A549 (cell line): ENCODE measurements at regions not wholly inside any gene's neighbourhood (a gene's known extent, or its start where the extent isn't known, plus 50 kb on each side); places are given as distances from the start of the nearest gene placed in this dataset.
"Not testable (repeated sequence)": the region's sequence is repeated elsewhere in the genome, so short reads cannot be mapped to it uniquely, and the experiment has no call there.

Experiments used
- ATAC-seq, 2 experiments: fragments of 200-7000 bp in 1 of 2; fragments of >200 bp in 1 of 2; cut with Nextera tagmentation in 1 of 2; cut with Tn5 transposase in 1 of 2; 3 replicates each; pipeline versions ENCODE4 v1.8.0 to v1.9.1; 2018 to 2020; ENCODE audit warnings: mild to moderate bottlenecking in 1 of 2, moderate library complexity in 1 of 2
- CTCF ChIA-PET: fragments of 300-600 bp; sonication (Branson Sonifier 250); formaldehyde crosslinking; extraction: SDS; loops from one replicate; lab custom pipeline; 2021; ENCODE audit warnings: antibody characterized with exemption, inconsistent platforms; lab: Yijun Ruan, JAX
- POLR2A ChIA-PET: fragments of 350-600 bp; formaldehyde crosslinking; extraction: SDS; loops from one replicate; lab custom pipeline; 2021; ENCODE audit warnings: antibody characterized with exemption, inconsistent platforms; lab: Yijun Ruan, JAX
- DNase-seq, 2 experiments: peaks; one replicate each; pipeline versions ENCODE4 v3.0.0 to v3.0.0-alpha.2; 2011 to 2016; ENCODE audit warnings: low read depth in 1 of 2, low spot score in 1 of 2
- FAIRE-seq: peaks from 2 replicates; lab custom pipeline; 2011; peaks lifted over from hg19 to GRCh38; lab: Jason Lieb, UNC
- H3K27ac ChIP-seq, 2 experiments: fragments of >200 bp; sonication (Bioruptor Twin); formaldehyde crosslinking; 3 replicates each; pipeline ENCODE4 v1.5.1; 2016 to 2017
- H3K4me1 ChIP-seq: fragments of >200 bp; sonication (Bioruptor Twin); formaldehyde crosslinking; 3 replicates; pipeline ENCODE4 v1.6.1; 2016
- H3K4me2 ChIP-seq: fragments of >200 bp; sonication (Bioruptor Twin); formaldehyde crosslinking; 3 replicates; pipeline ENCODE4 v1.6.1; 2016
- H3K4me3 ChIP-seq: fragments of >200 bp; sonication (Bioruptor Twin); formaldehyde crosslinking; 3 replicates; pipeline ENCODE4 v1.5.1; 2016
- H3K9me3 ChIP-seq: fragments of >200 bp; sonication (Bioruptor Twin); formaldehyde crosslinking; 3 replicates; pipeline ENCODE4 v1.6.1; 2016
- CBX8 ChIP-seq: fragments of 200-600 bp; sonication (generic); IDR thresholded peaks from 2 replicates; pipeline ENCODE4 v1.6.1; 2016
- CEBPB ChIP-seq, 2 experiments: fragments of >200 bp in 1 of 2; sonication (Bioruptor Twin) in 1 of 2; formaldehyde crosslinking in 1 of 2; IDR thresholded peaks; 2 replicates each; pipeline ENCODE4 v1.6.1; 2012 to 2016
- CHD2 ChIP-seq: fragments of 150-350 bp; IDR thresholded peaks from 2 replicates; pipeline ENCODE4 v1.6.1; 2014; ENCODE audit warnings: low read length; ENCODE audit not compliant: partially characterized antibody
- CHD4 ChIP-seq: fragments of 200-600 bp; sonication (generic); IDR thresholded peaks from 2 replicates; pipeline ENCODE4 v1.6.1; 2016; ENCODE audit warnings: antibody characterized with exemption, mild to moderate bottlenecking, borderline replicate concordance
- FOSL2 ChIP-seq, 2 experiments: fragments of 450-650 bp in 1 of 2; fragments of >200 bp in 1 of 2; sonication (Bioruptor Twin) in 1 of 2; formaldehyde crosslinking; IDR thresholded peaks; 2 replicates each; pipeline versions ENCODE4 v1.5.0 to v1.6.1; 2016 to 2020; ENCODE audit warnings: mild to moderate bottlenecking in 1 of 2, moderate library complexity in 1 of 2
- FOXS1 ChIP-seq: fragments of 250-450 bp; sonication (Bioruptor Pico); IDR thresholded peaks from 2 replicates; pipeline ENCODE4 v1.5.0; 2020; ENCODE audit warnings: mild to moderate bottlenecking, moderate library complexity
- GATA3 ChIP-seq: IDR thresholded peaks from 2 replicates; pipeline ENCODE4 v1.6.1; 2012; ENCODE audit warnings: borderline replicate concordance
- HDAC2 ChIP-seq: fragments of 200-600 bp; sonication (generic); IDR thresholded peaks from 2 replicates; pipeline ENCODE4 v1.6.1; 2016
- HEYL ChIP-seq: fragments of 250-450 bp; sonication (Bioruptor Pico); IDR thresholded peaks from 2 replicates; pipeline ENCODE4 v1.8.0; 2021; ENCODE audit warnings: mild to moderate bottlenecking, moderate library complexity
- HOXB13 ChIP-seq: fragments of 250-450 bp; sonication (Bioruptor Pico); IDR thresholded peaks from 2 replicates; pipeline ENCODE4 v1.5.0; 2020; ENCODE audit warnings: low read depth, mild to moderate bottlenecking, moderate library complexity
- HOXB5 ChIP-seq: fragments of 250-450 bp; sonication (Bioruptor Pico); IDR thresholded peaks from 2 replicates; pipeline ENCODE4 v1.5.0; 2020; ENCODE audit warnings: mild to moderate bottlenecking, moderate library complexity
- JUN ChIP-seq, 2 experiments: fragments of >200 bp; sonication (Bioruptor Twin); formaldehyde crosslinking; IDR thresholded peaks; 2 replicates in 1 of 2; 3 replicates in 1 of 2; pipeline ENCODE4 v1.6.1; 2016 to 2017
- KDM5A ChIP-seq: fragments of 200-600 bp; sonication (generic); IDR thresholded peaks from 2 replicates; pipeline ENCODE4 v1.6.1; 2016; ENCODE audit warnings: antibody characterized with exemption, mild to moderate bottlenecking
- MAZ ChIP-seq: fragments of 150-350 bp; IDR thresholded peaks from 2 replicates; pipeline ENCODE4 v1.6.1; 2014; ENCODE audit warnings: antibody characterized with exemption, low read depth, low read length, borderline replicate concordance
- MYC ChIP-seq: IDR thresholded peaks from 2 replicates; pipeline ENCODE4 v1.6.1; 2012; ENCODE audit warnings: mild to moderate bottlenecking, inconsistent platforms, low read length, improper control_type of control experiment, borderline replicate concordance
- NFE2L2 ChIP-seq: fragments of 150-350 bp; conservative IDR thresholded peaks from 2 replicates; pipeline ENCODE4 v1.6.1; 2014; ENCODE audit warnings: low read length
- POLR2AphosphoS2 ChIP-seq: conservative IDR thresholded peaks from 2 replicates; pipeline ENCODE4 v1.6.1; 2012; ENCODE audit warnings: low read length, improper control_type of control experiment, inconsistent platforms
- RAD21 ChIP-seq, 2 experiments: fragments of >200 bp in 1 of 2; sonication (Bioruptor Twin) in 1 of 2; formaldehyde crosslinking in 1 of 2; IDR thresholded peaks in 1 of 2; conservative IDR thresholded peaks in 1 of 2; 2 replicates in 1 of 2; 3 replicates in 1 of 2; pipeline ENCODE4 v1.6.1; 2012 to 2018; ENCODE audit warnings: inconsistent platforms in 1 of 2
- RARB ChIP-seq: fragments of 250-450 bp; sonication (Bioruptor Pico); IDR thresholded peaks from 2 replicates; pipeline ENCODE4 v1.8.0; 2021; ENCODE audit warnings: mild to moderate bottlenecking, moderate library complexity
- RCOR1 ChIP-seq: fragments of 150-350 bp; IDR thresholded peaks from 2 replicates; pipeline ENCODE4 v1.6.1; 2014; ENCODE audit warnings: antibody characterized with exemption, low read length, low read depth
- RFX5 ChIP-seq: fragments of 450-650 bp; IDR thresholded peaks from 2 replicates; pipeline ENCODE4 v1.7.1; 2014; ENCODE audit warnings: antibody characterized with exemption, mild to moderate bottlenecking, moderate library complexity
- RNF2 ChIP-seq: fragments of 200-600 bp; sonication (generic); IDR thresholded peaks from 2 replicates; pipeline ENCODE4 v1.6.1; 2016; ENCODE audit warnings: low read depth, mild to moderate bottlenecking, antibody characterized with exemption, moderate library complexity, borderline replicate concordance
- TFCP2L1 ChIP-seq: fragments of 250-450 bp; sonication (Bioruptor Pico); IDR thresholded peaks from 2 replicates; pipeline ENCODE4 v1.5.0; 2021; ENCODE audit warnings: mild to moderate bottlenecking
- TP53 ChIP-seq: fragments of 250-450 bp; sonication (Bioruptor Pico); IDR thresholded peaks from 2 replicates; pipeline ENCODE4 v1.5.0; 2021; ENCODE audit warnings: mild to moderate bottlenecking, moderate library complexity
- ZC3H11A ChIP-seq: fragments of 450-650 bp; IDR thresholded peaks from 2 replicates; pipeline ENCODE4 v1.6.1; 2014; ENCODE audit warnings: antibody characterized with exemption, mild to moderate bottlenecking
- ZFP36 ChIP-seq: fragments of 450-650 bp; IDR thresholded peaks from 2 replicates; pipeline ENCODE4 v1.6.1; 2014; ENCODE audit warnings: borderline replicate concordance; ENCODE audit not compliant: partially characterized antibody
- ZNF302 ChIP-seq: fragments of 250-450 bp; sonication (Bioruptor Pico); IDR thresholded peaks from 2 replicates; pipeline ENCODE4 v1.9.0; 2021; ENCODE audit warnings: inconsistent platforms, mild to moderate bottlenecking, moderate library complexity
- WGBS: methylation state at CpG from one replicate; pipeline ENCODE4 v1.1.6; 2017; ENCODE audit errors: missing lambda C conversion rate; 5-methylcytosine and 5-hydroxymethylcytosine counted together
- TF ChIP-seq, protein P1 (sequence below): fragments of 200-600 bp; sonication (generic); IDR thresholded peaks from 2 replicates; pipeline ENCODE4 v1.6.1; 2016; ENCODE audit warnings: antibody characterized with exemption, mild to moderate bottlenecking, moderate library complexity
- TF ChIP-seq, protein P2 (sequence below): IDR thresholded peaks from 2 replicates; pipeline ENCODE4 v1.6.1; 2012
- TF ChIP-seq, protein P3 (sequence below): fragments of 450-650 bp; IDR thresholded peaks from 2 replicates; pipeline ENCODE4 v1.6.1; 2014; ENCODE audit warnings: antibody characterized with exemption

DNA sequence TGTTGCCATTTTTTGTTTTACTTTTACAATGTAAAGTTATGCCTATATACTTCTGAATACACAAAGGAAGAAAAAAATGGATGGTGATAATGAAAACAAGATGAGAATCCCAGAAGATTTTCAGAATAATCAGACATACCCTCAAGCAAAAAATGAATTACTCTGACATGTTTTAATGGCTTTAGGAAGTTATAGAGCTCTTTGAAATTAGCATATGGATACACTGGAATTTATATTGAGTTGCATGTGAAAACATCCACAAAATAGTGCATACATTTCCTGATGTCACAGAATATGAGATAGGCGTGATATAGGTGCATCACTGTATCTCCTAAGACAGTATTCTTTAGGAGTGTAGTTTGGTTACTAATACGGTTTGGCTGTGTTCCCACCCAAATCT is 351.3 kb downstream of the SLC7A11 start:
- DNase-seq, result no peak
- CTCF ChIA-PET, result no interaction called here
- no peak for TF ChIP-seq FOSL2 (IDR thresholded peaks at IDR 0.05)
- no peak for TF ChIP-seq FOSL2 (CRISPR knock-in tag; IDR thresholded peaks at IDR 0.05)
- TF ChIP-seq HOXB13 (CRISPR knock-in tag), result no peak
- TF ChIP-seq, protein P1, sequence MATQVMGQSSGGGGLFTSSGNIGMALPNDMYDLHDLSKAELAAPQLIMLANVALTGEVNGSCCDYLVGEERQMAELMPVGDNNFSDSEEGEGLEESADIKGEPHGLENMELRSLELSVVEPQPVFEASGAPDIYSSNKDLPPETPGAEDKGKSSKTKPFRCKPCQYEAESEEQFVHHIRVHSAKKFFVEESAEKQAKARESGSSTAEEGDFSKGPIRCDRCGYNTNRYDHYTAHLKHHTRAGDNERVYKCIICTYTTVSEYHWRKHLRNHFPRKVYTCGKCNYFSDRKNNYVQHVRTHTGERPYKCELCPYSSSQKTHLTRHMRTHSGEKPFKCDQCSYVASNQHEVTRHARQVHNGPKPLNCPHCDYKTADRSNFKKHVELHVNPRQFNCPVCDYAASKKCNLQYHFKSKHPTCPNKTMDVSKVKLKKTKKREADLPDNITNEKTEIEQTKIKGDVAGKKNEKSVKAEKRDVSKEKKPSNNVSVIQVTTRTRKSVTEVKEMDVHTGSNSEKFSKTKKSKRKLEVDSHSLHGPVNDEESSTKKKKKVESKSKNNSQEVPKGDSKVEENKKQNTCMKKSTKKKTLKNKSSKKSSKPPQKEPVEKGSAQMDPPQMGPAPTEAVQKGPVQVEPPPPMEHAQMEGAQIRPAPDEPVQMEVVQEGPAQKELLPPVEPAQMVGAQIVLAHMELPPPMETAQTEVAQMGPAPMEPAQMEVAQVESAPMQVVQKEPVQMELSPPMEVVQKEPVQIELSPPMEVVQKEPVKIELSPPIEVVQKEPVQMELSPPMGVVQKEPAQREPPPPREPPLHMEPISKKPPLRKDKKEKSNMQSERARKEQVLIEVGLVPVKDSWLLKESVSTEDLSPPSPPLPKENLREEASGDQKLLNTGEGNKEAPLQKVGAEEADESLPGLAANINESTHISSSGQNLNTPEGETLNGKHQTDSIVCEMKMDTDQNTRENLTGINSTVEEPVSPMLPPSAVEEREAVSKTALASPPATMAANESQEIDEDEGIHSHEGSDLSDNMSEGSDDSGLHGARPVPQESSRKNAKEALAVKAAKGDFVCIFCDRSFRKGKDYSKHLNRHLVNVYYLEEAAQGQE, result no peak
- TF ChIP-seq JUN (IDR thresholded peaks at IDR 0.05), result no peak
- TF ChIP-seq MAZ, result no peak
- TF ChIP-seq, protein P2, sequence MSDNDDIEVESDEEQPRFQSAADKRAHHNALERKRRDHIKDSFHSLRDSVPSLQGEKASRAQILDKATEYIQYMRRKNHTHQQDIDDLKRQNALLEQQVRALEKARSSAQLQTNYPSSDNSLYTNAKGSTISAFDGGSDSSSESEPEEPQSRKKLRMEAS, result no peak
- no peak for TF ChIP-seq RFX5
- no peak for TF ChIP-seq RAD21 (conservative IDR thresholded peaks at IDR 0.05 in 1 of 2, IDR thresholded peaks at IDR 0.05 in 1 of 2)
- no peak for TF ChIP-seq CHD4
- TF ChIP-seq POLR2AphosphoS2, result no peak
- TF ChIP-seq FOXS1 (CRISPR knock-in tag), result no peak
- no peak for TF ChIP-seq ZFP36
- no peak for TF ChIP-seq ZC3H11A
- TF ChIP-seq HDAC2, result no peak
- TF ChIP-seq HEYL, result no peak
- TF ChIP-seq RNF2, result no peak
- no peaks in the 10 kb centered on the region for H3K9me3 ChIP-seq
- POLR2A ChIA-PET, result no interaction called here
- WGBS, result 32% methylated on average over 2 of the region's 2 CpGs
- no peak overlapping the region for H3K4me3 ChIP-seq
- no peak overlapping the region for H3K4me2 ChIP-seq
- no peaks in the 10 kb centered on the region for H3K4me1 ChIP-seq
- no peak overlapping the region for H3K27ac ChIP-seq
- no peak for FAIRE-seq
- no peak for ATAC-seq

DNA sequence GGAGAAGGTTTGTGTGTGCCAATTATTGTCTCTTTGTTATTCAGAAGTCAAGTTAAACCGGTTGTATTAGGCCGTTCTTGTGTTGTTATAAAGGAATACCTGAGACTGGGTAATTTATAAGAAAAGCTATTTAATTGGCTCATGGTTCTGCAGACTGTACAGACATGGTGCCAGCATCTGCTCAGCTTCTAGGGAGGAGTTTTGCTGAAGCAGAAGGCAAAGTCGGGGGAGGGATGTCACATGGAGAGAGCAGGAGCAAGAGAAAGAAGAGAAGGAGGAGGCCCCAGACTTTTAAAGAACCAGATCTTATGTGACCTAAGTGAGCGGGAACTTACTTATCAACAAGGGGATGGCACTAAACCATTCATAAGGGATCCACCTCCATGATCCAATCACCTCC is 349.3 kb upstream of the PCDH18 start:
- no peaks in the 10 kb centered on the region for H3K9me3 ChIP-seq
- DNase-seq, result no peak
- FAIRE-seq, result no peak
- no peaks in the 10 kb centered on the region for H3K4me1 ChIP-seq
- ATAC-seq, result no peak
- TF ChIP-seq RARB, result no peak
- no peak for TF ChIP-seq GATA3
- TF ChIP-seq CEBPB (IDR thresholded peaks at IDR 0.05), result no peak
- TF ChIP-seq ZNF302 (CRISPR knock-in tag), result no peak
- TF ChIP-seq TFCP2L1 (CRISPR knock-in tag), result no peak
- TF ChIP-seq RCOR1, result no peak
- no peak for TF ChIP-seq TP53
- TF ChIP-seq KDM5A, result no peak
- TF ChIP-seq ZFP36, result no peak
- no peak for TF ChIP-seq MAZ
- no peak for TF ChIP-seq NFE2L2
- no peak for TF ChIP-seq RAD21 (conservative IDR thresholded peaks at IDR 0.05 in 1 of 2, IDR thresholded peaks at IDR 0.05 in 1 of 2)
- no peak for TF ChIP-seq CHD2
- TF ChIP-seq CBX8, result no peak
- no peak for TF ChIP-seq CHD4
- no peak for TF ChIP-seq HOXB5 (CRISPR knock-in tag)
- TF ChIP-seq, protein P3, sequence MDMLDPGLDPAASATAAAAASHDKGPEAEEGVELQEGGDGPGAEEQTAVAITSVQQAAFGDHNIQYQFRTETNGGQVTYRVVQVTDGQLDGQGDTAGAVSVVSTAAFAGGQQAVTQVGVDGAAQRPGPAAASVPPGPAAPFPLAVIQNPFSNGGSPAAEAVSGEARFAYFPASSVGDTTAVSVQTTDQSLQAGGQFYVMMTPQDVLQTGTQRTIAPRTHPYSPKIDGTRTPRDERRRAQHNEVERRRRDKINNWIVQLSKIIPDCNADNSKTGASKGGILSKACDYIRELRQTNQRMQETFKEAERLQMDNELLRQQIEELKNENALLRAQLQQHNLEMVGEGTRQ, result no peak
- no peak for TF ChIP-seq HEYL
- no peak for TF ChIP-seq MYC
- 41% methylated on average over 4 of the region's 4 CpGs for WGBS
- H3K4me3 ChIP-seq, result no peak overlapping the region
- no peak overlapping the region for H3K4me2 ChIP-seq
- ChIA-PET POLR2A (no interaction called here), CTCF (no interaction called here)
- H3K27ac ChIP-seq, result no peak overlapping the region

DNA sequence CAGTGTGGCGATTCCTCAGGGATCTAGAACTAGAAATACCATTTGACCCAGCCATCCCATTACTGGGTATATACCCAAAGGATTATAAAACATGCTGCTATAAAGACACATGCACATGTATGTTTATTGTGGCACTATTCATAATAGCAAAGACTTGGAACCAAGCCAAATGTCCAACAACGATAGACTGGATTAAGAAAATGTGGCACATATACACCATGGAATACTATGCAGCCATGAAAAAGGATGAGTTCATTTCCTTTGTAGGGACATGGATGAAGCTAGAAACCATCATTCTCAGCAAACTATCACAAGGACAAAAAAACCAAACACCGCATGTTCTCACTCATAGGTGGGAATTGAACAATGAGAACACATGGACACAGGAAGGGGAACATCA is 335.8 kb upstream of the PCDH18 start:
- H3K4me3 ChIP-seq, ATAC-seq, H3K9me3 ChIP-seq, POLR2A ChIA-PET, DNase-seq, H3K27ac ChIP-seq, CTCF ChIA-PET, FAIRE-seq, H3K4me1 ChIP-seq, H3K4me2 ChIP-seq: not testable (repeated sequence)
- 40% methylated on average over 2 of the region's 3 CpGs for WGBS
